ENCODE measurements at regions not wholly inside any gene's neighbourhood (a gene's known extent, or its start where the extent isn't known, plus 50 kb on each side); places are given as distances from the start of the nearest gene placed in this dataset.
"Not testable (repeated sequence)": the region's sequence is repeated elsewhere in the genome, so short reads cannot be mapped to it uniquely, and the experiment has no call there.

DNA sequence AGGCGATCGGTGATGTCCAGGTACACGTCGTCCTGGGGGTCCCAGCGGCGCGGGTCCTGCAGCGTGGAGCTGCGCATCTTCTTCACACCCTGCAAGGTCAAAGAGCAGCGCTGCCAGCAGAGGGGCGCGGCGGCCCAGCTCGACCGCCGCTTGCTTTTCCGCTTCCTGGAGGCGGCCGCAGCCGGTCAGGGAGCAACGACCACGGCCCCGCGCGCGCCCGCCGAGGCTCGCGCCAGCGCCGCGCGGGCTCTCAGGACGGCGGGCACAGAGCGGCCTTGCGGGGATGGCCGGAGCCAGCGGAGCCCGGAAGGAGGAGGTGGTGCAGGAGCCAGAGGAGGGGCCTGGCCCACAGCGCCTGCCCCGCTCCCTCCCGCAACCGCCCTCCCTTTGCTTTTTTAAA lies 76.4 kb upstream of the CDC14C start:
- Histone ChIP-seq H2AK5ac (ENCODE audit: insufficient read length, low read length) (no peak overlapping the region), H3K27me3 (ENCODE audit: insufficient read depth, low read length) (no peaks in the 10 kb centered on the region), H4K20me1 (ENCODE audit: control insufficient read depth, insufficient read depth, insufficient read length) (no peaks in the 10 kb centered on the region), H3K4ac (ENCODE audit: low read depth, low read length) (no peak overlapping the region), H3K79me2 (ENCODE audit: insufficient read depth, low read length) (no peaks in the 10 kb centered on the region), H2BK120ac (ENCODE audit: low read depth, low read length, poor library complexity, severe bottlenecking) (no peak overlapping the region), H2BK12ac (ENCODE audit: insufficient read length, low read depth, low read length) (no peak overlapping the region), H4K91ac (ENCODE audit: insufficient read length, low read depth, low read length) (no peak overlapping the region), H2BK5ac (ENCODE audit: insufficient read length, low read length) (no peak overlapping the region), H3K18ac (ENCODE audit: insufficient read length, low read depth, low read length) (no peak overlapping the region), H3K56ac (ENCODE audit: insufficient read length, low read depth, low read length) (no peak overlapping the region), H3K79me1 (ENCODE audit: insufficient read depth, low read depth, low read length, poor library complexity, severe bottlenecking) (no peaks in the 10 kb centered on the region), H3K9me3 (ENCODE audit: control insufficient read depth, low read depth, low read length) (no peaks in the 10 kb centered on the region), H4K5ac (ENCODE audit: insufficient read length, low read depth, low read length) (no peak overlapping the region), H3K23me2 (ENCODE audit: insufficient read length, low read depth, low read length, poor library complexity, severe bottlenecking) (no peaks in the 10 kb centered on the region), H3K4me2 (ENCODE audit: insufficient read depth, insufficient read length, low read length) (no peak overlapping the region), H2AFZ (ENCODE audit: low read length) (no peak overlapping the region), H3K23ac (ENCODE audit: insufficient read length, low read depth, low read length) (no peak overlapping the region), H2BK20ac (ENCODE audit: low read depth, low read length, poor library complexity, severe bottlenecking) (no peak overlapping the region), H2BK15ac (ENCODE audit: low read depth, low read length) (no peak overlapping the region), H3K27ac (ENCODE audit: insufficient read length, low read depth, low read length) (no peak overlapping the region), H3K9ac (ENCODE audit: extremely low read depth, insufficient read length, low read length) (no peak overlapping the region), H3K14ac (ENCODE audit: insufficient read depth, low read length) (no peak overlapping the region), H4K8ac (replicated peaks; ENCODE audit: insufficient read length, low read depth, low read length) (no peak overlapping the region), H3K4me1 (ENCODE audit: insufficient read depth, low read length) (no peaks in the 10 kb centered on the region), H3T11ph (ENCODE audit: low read length) (no peak overlapping the region)
- peaks cover 9 to 16% of the 10 kb centered on the region in 2 experiments for H3K9me3 Mint-ChIP-seq
- DNase-seq = no peak
- no peak overlapping the region for H3K27ac Mint-ChIP-seq
- H3K4me1 Mint-ChIP-seq = no peaks in the 10 kb centered on the region
- WGBS (ENCODE audit: extremely low coverage, insufficient read length, low lambda C conversion rate) = no CpG with 5 or more reads among the region's 45 CpGs
- H3K36me3 Mint-ChIP-seq (ENCODE audit: insufficient read depth in 1 of 3, low read depth in 3 of 3) = peaks cover 4 to 12% (median 7%) of the 10 kb centered on the region in 3 experiments
- no peaks in the 10 kb centered on the region for H3K27me3 Mint-ChIP-seq (ENCODE audit: low read depth)
- H3K4me3 Mint-ChIP-seq = no peak overlapping the region
- TF ChIP-seq, protein P1, sequence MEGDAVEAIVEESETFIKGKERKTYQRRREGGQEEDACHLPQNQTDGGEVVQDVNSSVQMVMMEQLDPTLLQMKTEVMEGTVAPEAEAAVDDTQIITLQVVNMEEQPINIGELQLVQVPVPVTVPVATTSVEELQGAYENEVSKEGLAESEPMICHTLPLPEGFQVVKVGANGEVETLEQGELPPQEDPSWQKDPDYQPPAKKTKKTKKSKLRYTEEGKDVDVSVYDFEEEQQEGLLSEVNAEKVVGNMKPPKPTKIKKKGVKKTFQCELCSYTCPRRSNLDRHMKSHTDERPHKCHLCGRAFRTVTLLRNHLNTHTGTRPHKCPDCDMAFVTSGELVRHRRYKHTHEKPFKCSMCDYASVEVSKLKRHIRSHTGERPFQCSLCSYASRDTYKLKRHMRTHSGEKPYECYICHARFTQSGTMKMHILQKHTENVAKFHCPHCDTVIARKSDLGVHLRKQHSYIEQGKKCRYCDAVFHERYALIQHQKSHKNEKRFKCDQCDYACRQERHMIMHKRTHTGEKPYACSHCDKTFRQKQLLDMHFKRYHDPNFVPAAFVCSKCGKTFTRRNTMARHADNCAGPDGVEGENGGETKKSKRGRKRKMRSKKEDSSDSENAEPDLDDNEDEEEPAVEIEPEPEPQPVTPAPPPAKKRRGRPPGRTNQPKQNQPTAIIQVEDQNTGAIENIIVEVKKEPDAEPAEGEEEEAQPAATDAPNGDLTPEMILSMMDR (conservative IDR thresholded peaks at IDR 0.05) = no peak

DNA sequence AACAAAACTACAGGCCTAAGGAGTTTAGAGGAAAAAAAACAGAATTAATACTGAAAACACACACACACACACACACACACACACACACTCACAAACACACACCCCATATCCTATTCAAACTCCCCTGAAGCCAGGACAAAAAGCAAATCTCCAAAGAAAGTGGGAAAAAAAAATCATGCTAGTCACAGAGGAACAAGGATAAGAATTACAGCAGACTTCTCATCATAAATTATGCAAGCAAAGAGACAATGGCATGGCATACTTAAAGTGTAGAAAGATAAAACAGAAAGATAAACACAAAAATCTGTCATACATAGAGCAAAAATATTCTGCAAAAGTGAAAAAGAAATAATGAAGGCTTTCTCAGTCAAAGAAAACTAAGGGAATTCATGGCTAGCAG lies 63.9 kb upstream of the CDC14C start:
- H3K27me3 ChIP-seq (ENCODE audit: insufficient read depth, low read length); H3K4ac ChIP-seq (ENCODE audit: low read depth, low read length); H3K56ac ChIP-seq (ENCODE audit: insufficient read length, low read depth, low read length); H3K4me1 Mint-ChIP-seq; H2AK5ac ChIP-seq (ENCODE audit: insufficient read length, low read length); H3K9ac ChIP-seq (ENCODE audit: extremely low read depth, insufficient read length, low read length); H3K27ac ChIP-seq (ENCODE audit: insufficient read length, low read depth, low read length); H3K4me3 Mint-ChIP-seq; H3K23me2 ChIP-seq (ENCODE audit: insufficient read length, low read depth, low read length, poor library complexity, severe bottlenecking); H3K79me1 ChIP-seq (ENCODE audit: insufficient read depth, low read depth, low read length, poor library complexity, severe bottlenecking); H3K27ac Mint-ChIP-seq; H2AFZ ChIP-seq (ENCODE audit: low read length); H3K23ac ChIP-seq (ENCODE audit: insufficient read length, low read depth, low read length); H3K27me3 Mint-ChIP-seq (ENCODE audit: low read depth); H4K8ac ChIP-seq (replicated peaks; ENCODE audit: insufficient read length, low read depth, low read length); DNase-seq; H2BK5ac ChIP-seq (ENCODE audit: insufficient read length, low read length); H3K18ac ChIP-seq (ENCODE audit: insufficient read length, low read depth, low read length); H3K4me1 ChIP-seq (ENCODE audit: insufficient read depth, low read length); H2BK12ac ChIP-seq (ENCODE audit: insufficient read length, low read depth, low read length); H3T11ph ChIP-seq (ENCODE audit: low read length); H2BK20ac ChIP-seq (ENCODE audit: low read depth, low read length, poor library complexity, severe bottlenecking); H2BK15ac ChIP-seq (ENCODE audit: low read depth, low read length); H2BK120ac ChIP-seq (ENCODE audit: low read depth, low read length, poor library complexity, severe bottlenecking); H4K5ac ChIP-seq (ENCODE audit: insufficient read length, low read depth, low read length); H4K91ac ChIP-seq (ENCODE audit: insufficient read length, low read depth, low read length); H3K79me2 ChIP-seq (ENCODE audit: insufficient read depth, low read length); H3K9me3 ChIP-seq (ENCODE audit: control insufficient read depth, low read depth, low read length); H3K4me2 ChIP-seq (ENCODE audit: insufficient read depth, insufficient read length, low read length); H4K20me1 ChIP-seq (ENCODE audit: control insufficient read depth, insufficient read depth, insufficient read length); H3K14ac ChIP-seq (ENCODE audit: insufficient read depth, low read length): not testable (repeated sequence)
- H3K36me3 Mint-ChIP-seq (ENCODE audit: insufficient read depth in 1 of 3, low read depth in 3 of 3) = peaks cover 10 to 13% (median 10%) of the 10 kb centered on the region in 3 experiments
- peaks cover 15 to 17% of the 10 kb centered on the region in 2 experiments for H3K9me3 Mint-ChIP-seq

Measured in H9 (cell line).